ENCODE measurements at regions not wholly inside any gene's neighbourhood (a gene's known extent, or its start where the extent isn't known, plus 50 kb on each side); places are given as distances from the start of the nearest gene placed in this dataset.

DNA sequence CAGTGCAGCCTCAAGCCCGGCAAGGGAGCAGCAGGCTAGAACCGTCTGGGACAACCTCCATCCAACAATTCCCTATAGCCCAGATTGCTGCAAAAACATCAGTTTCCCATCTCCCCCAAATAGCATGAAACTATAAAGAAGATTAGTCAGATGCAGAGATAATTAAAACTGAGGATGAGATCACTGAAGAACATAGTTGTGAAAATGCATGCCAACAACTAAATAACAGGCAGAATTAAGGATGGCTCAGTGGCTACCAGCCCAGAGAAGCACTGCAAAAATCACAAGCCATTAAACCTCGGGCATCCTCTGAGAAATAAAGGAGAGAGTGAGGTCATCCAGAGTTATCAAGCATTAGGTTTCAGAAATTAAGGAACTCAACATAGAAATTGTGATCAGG, 427.1 kb downstream of the TNS3 start:
- Histone ChIP-seq H3K4me3 (no peak overlapping the region), H3K9me3 (ENCODE audit: low read depth, low read length) (no peaks in the 10 kb centered on the region), H3K27ac (no peak overlapping the region), H3K9ac (ENCODE audit: insufficient read length) (no peak overlapping the region), H3K36me3 (ENCODE audit: insufficient read depth, low read length) (no peaks in the 10 kb centered on the region)
- TF ChIP-seq POLR2AphosphoS5 (IDR thresholded peaks at IDR 0.05; ENCODE audit: borderline replicate concordance, low read depth, low read length) (no peak), EZH2 (IDR thresholded peaks at IDR 0.05) (no peak), FOXP2 (optimal IDR thresholded peaks at IDR 0.05; ENCODE audit: control extremely low read depth, extremely low read length, insufficient read depth) (no peak)
- DNase-seq (ENCODE audit: low read depth, low spot score), result no peak

- Histone ChIP-seq H3K9ac (ENCODE audit: insufficient read length) (no peak overlapping the region), H3K9me3 (ENCODE audit: low read depth, low read length) (no peaks in the 10 kb centered on the region), H3K4me3 (no peak overlapping the region), H3K36me3 (ENCODE audit: insufficient read depth, low read length) (no peaks in the 10 kb centered on the region), H3K27ac (no peak overlapping the region)
- no peak for TF ChIP-seq FOXP2 (optimal IDR thresholded peaks at IDR 0.05; ENCODE audit: control extremely low read depth, extremely low read length, insufficient read depth)
- TF ChIP-seq POLR2AphosphoS5 (IDR thresholded peaks at IDR 0.05; ENCODE audit: borderline replicate concordance, low read depth, low read length), result no peak
- no peak for TF ChIP-seq EZH2 (IDR thresholded peaks at IDR 0.05)
- DNase-seq (ENCODE audit: low read depth, low spot score), result no peak
Measured at GRCh38 chr7:47153576-47153975, 428.3 kb downstream of the TNS3 start.

- Histone ChIP-seq H3K9me3 (ENCODE audit: low read depth, low read length) (no peaks in the 10 kb centered on the region), H3K27ac (no peak overlapping the region), H3K9ac (ENCODE audit: insufficient read length) (no peak overlapping the region), H3K36me3 (ENCODE audit: insufficient read depth, low read length) (no peaks in the 10 kb centered on the region), H3K4me3 (no peak overlapping the region)
- TF ChIP-seq FOXP2 (optimal IDR thresholded peaks at IDR 0.05; ENCODE audit: control extremely low read depth, extremely low read length, insufficient read depth), result no peak
- no peak for TF ChIP-seq POLR2AphosphoS5 (IDR thresholded peaks at IDR 0.05; ENCODE audit: borderline replicate concordance, low read depth, low read length)
- TF ChIP-seq EZH2 (IDR thresholded peaks at IDR 0.05), result no peak
- DNase-seq (ENCODE audit: low read depth, low spot score), result no peak
Measured at GRCh38 chr7:47153058-47153457, 428.9 kb downstream of the TNS3 start.

GRCh38 chr7:47152307-47152706, 429.6 kb downstream of the TNS3 start:
- no peaks in the 10 kb centered on the region for H3K36me3 ChIP-seq (ENCODE audit: insufficient read depth, low read length)
- TF ChIP-seq POLR2AphosphoS5 (IDR thresholded peaks at IDR 0.05; ENCODE audit: borderline replicate concordance, low read depth, low read length) (no peak), FOXP2 (optimal IDR thresholded peaks at IDR 0.05; ENCODE audit: control extremely low read depth, extremely low read length, insufficient read depth) (no peak), EZH2 (IDR thresholded peaks at IDR 0.05) (no peak)
- H3K9ac ChIP-seq (ENCODE audit: insufficient read length), result no peak overlapping the region
- no peak overlapping the region for H3K27ac ChIP-seq
- H3K9me3 ChIP-seq (ENCODE audit: low read depth, low read length), result no peaks in the 10 kb centered on the region
- DNase-seq (ENCODE audit: low read depth, low spot score), result no peak
- no peak overlapping the region for H3K4me3 ChIP-seq

- H3K27ac ChIP-seq, result no peak overlapping the region
- H3K4me3 ChIP-seq, result no peak overlapping the region
- DNase-seq (ENCODE audit: low read depth, low spot score), result no peak
- no peaks in the 10 kb centered on the region for H3K9me3 ChIP-seq (ENCODE audit: low read depth, low read length)
- no peaks in the 10 kb centered on the region for H3K36me3 ChIP-seq (ENCODE audit: insufficient read depth, low read length)
- H3K9ac ChIP-seq (ENCODE audit: insufficient read length), result no peak overlapping the region
- no peak for TF ChIP-seq POLR2AphosphoS5 (IDR thresholded peaks at IDR 0.05; ENCODE audit: borderline replicate concordance, low read depth, low read length)
- TF ChIP-seq FOXP2 (optimal IDR thresholded peaks at IDR 0.05; ENCODE audit: control extremely low read depth, extremely low read length, insufficient read depth), result no peak
- TF ChIP-seq EZH2 (IDR thresholded peaks at IDR 0.05), result no peak
Measured at GRCh38 chr7:47150497-47151260, 431.2 kb downstream of the TNS3 start.

GRCh38 chr7:47149971-47150370, 431.9 kb downstream of the TNS3 start:
- no peak overlapping the region for H3K4me3 ChIP-seq
- no peak for TF ChIP-seq EZH2 (IDR thresholded peaks at IDR 0.05)
- no peak for TF ChIP-seq FOXP2 (optimal IDR thresholded peaks at IDR 0.05; ENCODE audit: control extremely low read depth, extremely low read length, insufficient read depth)
- no peak for TF ChIP-seq POLR2AphosphoS5 (IDR thresholded peaks at IDR 0.05; ENCODE audit: borderline replicate concordance, low read depth, low read length)
- no peak overlapping the region for H3K27ac ChIP-seq
- no peaks in the 10 kb centered on the region for H3K36me3 ChIP-seq (ENCODE audit: insufficient read depth, low read length)
- no peaks in the 10 kb centered on the region for H3K9me3 ChIP-seq (ENCODE audit: low read depth, low read length)
- no peak overlapping the region for H3K9ac ChIP-seq (ENCODE audit: insufficient read length)
- no peak for DNase-seq (ENCODE audit: low read depth, low spot score)

DNA sequence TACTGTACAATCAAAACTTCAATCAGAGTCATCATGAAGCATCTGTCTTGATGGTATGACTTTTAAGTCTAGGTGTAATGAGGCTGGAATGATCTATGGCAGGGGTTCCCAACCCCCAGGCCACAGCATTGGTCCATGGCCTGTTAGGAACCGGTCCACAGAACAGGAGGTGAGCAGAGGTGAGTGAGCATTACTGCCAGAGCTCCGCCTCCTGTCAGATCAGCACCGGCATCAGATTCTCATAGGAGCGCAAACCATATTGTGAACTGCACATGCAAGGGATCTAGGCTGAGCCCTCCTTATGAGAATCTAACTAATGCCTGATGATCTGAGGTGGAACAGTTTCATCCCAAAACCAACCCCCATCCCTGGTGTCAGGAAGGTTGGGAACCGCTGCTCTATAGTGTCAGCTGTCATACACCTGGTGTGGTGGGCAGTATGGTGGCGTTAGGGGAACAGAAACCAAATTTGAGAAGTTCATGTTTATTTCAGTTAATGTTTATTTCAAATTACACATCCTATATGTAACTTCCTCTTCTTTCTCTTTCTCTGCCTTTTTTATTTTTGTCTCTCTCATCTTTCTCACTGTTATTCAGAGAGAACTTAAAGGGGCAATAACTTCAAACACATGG, 432.6 kb downstream of the TNS3 start:
- no peaks in the 10 kb centered on the region for H3K36me3 ChIP-seq (ENCODE audit: insufficient read depth, low read length)
- no peak for DNase-seq (ENCODE audit: low read depth, low spot score)
- H3K27ac ChIP-seq, result no peak overlapping the region
- TF ChIP-seq POLR2AphosphoS5 (IDR thresholded peaks at IDR 0.05; ENCODE audit: borderline replicate concordance, low read depth, low read length) (no peak), EZH2 (IDR thresholded peaks at IDR 0.05) (no peak), FOXP2 (optimal IDR thresholded peaks at IDR 0.05; ENCODE audit: control extremely low read depth, extremely low read length, insufficient read depth) (no peak)
- no peak overlapping the region for H3K9ac ChIP-seq (ENCODE audit: insufficient read length)
- H3K9me3 ChIP-seq (ENCODE audit: low read depth, low read length), result no peaks in the 10 kb centered on the region
- no peak overlapping the region for H3K4me3 ChIP-seq

- DNase-seq (ENCODE audit: low read depth, low spot score), result no peak
- no peak for TF ChIP-seq FOXP2 (optimal IDR thresholded peaks at IDR 0.05; ENCODE audit: control extremely low read depth, extremely low read length, insufficient read depth)
- no peak for TF ChIP-seq EZH2 (IDR thresholded peaks at IDR 0.05)
- no peak for TF ChIP-seq POLR2AphosphoS5 (IDR thresholded peaks at IDR 0.05; ENCODE audit: borderline replicate concordance, low read depth, low read length)
- H3K27ac ChIP-seq, result no peak overlapping the region
- no peaks in the 10 kb centered on the region for H3K36me3 ChIP-seq (ENCODE audit: insufficient read depth, low read length)
- H3K9me3 ChIP-seq (ENCODE audit: low read depth, low read length), result no peaks in the 10 kb centered on the region
- H3K9ac ChIP-seq (ENCODE audit: insufficient read length), result no peak overlapping the region
- no peak overlapping the region for H3K4me3 ChIP-seq
Measured at GRCh38 chr7:47148536-47149207, 433.2 kb downstream of the TNS3 start.

Data from SK-N-MC (cell line).